ENCODE measurements at regions not wholly inside any gene's neighbourhood (a gene's known extent, or its start where the extent isn't known, plus 50 kb on each side); places are given as distances from the start of the nearest gene placed in this dataset.

GRCh38 chr5:2688586-2688985 is 62.9 kb downstream of the IRX2 start:
- Histone ChIP-seq H3K9ac (no peak overlapping the region), H4K20me1 (ENCODE audit: insufficient read depth) (no peaks in the 10 kb centered on the region), H3K4me3 (IDR thresholded peaks at IDR 0.05; ENCODE audit: insufficient read depth, low read depth, low read length) (no peak overlapping the region), H3K36me3 (ENCODE audit: insufficient read depth) (no peaks in the 10 kb centered on the region), H3K4me1 (ENCODE audit: low read depth, poor library complexity, severe bottlenecking) (no peaks in the 10 kb centered on the region), H3K79me2 (ENCODE audit: insufficient read depth, low read depth) (no peaks in the 10 kb centered on the region), H3K4me2 (no peak overlapping the region), H2AFZ (ENCODE audit: low read depth) (no peak overlapping the region), H3K27me3 (ENCODE audit: insufficient read depth, low read depth) (no peaks in the 10 kb centered on the region), H3K27ac (no peak overlapping the region)
- TF ChIP-seq CTCF (conservative IDR thresholded peaks at IDR 0.05; ENCODE audit: low read depth, low read length) = no peak

- TF ChIP-seq CTCF (conservative IDR thresholded peaks at IDR 0.05; ENCODE audit: low read depth, low read length) = no peak
- Histone ChIP-seq H2AFZ (ENCODE audit: low read depth) (no peak overlapping the region), H4K20me1 (ENCODE audit: insufficient read depth) (no peaks in the 10 kb centered on the region), H3K9ac (no peak overlapping the region), H3K27me3 (ENCODE audit: insufficient read depth, low read depth) (no peaks in the 10 kb centered on the region), H3K79me2 (ENCODE audit: insufficient read depth, low read depth) (no peaks in the 10 kb centered on the region), H3K27ac (no peak overlapping the region), H3K36me3 (ENCODE audit: insufficient read depth) (no peaks in the 10 kb centered on the region), H3K4me2 (no peak overlapping the region), H3K4me1 (ENCODE audit: low read depth, poor library complexity, severe bottlenecking) (no peaks in the 10 kb centered on the region), H3K4me3 (IDR thresholded peaks at IDR 0.05; ENCODE audit: insufficient read depth, low read depth, low read length) (no peak overlapping the region)
Observed at GRCh38 chr5:2687746-2688145, 63.7 kb downstream of the IRX2 start.

DNA sequence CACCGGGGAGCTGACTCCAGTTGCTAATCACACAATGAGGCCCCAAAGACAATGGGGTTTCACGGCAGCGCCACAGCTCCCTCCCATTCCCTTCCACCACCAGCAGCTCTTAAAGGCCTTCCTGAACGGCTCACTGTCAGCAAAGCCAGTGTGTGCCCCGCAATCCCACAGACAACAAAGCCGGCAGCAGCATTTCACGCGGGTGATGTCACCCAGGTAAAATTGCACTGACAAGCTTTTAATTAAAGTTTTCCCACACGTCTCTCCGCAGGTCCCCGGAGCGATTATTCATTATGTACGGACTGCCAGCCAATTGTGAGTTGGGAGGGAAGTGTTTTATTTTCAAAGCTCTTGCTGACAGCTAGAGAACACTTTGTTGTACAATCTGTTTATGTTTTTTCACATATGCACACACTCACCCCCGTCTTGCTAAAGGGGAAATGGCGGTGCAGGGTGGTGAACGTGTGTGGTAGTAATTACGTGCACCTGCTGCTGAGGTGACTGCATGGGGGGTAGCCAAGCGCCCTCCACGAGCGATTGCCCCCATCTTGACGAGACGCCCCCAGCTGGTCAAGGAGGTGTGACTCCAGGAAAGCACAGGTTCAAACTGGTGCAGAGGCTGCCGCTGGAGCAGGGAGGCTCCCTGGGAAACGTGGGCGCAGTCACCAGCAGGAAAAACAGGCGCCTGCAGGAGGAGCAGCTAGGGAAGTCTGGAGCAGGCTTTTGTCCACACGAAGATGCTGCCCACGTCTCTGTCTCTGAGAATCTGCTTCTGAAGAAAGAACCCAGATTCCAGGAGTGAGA is 65.0 kb downstream of the IRX2 start:
- H3K9ac ChIP-seq = no peak overlapping the region
- TF ChIP-seq CTCF (conservative IDR thresholded peaks at IDR 0.05; ENCODE audit: low read depth, low read length) = no peak
- H3K79me2 ChIP-seq (ENCODE audit: insufficient read depth, low read depth) = no peaks in the 10 kb centered on the region
- no peaks in the 10 kb centered on the region for H3K27me3 ChIP-seq (ENCODE audit: insufficient read depth, low read depth)
- H3K4me1 ChIP-seq (ENCODE audit: low read depth, poor library complexity, severe bottlenecking) = no peaks in the 10 kb centered on the region
- no peak overlapping the region for H3K4me3 ChIP-seq (IDR thresholded peaks at IDR 0.05; ENCODE audit: insufficient read depth, low read depth, low read length)
- no peak overlapping the region for H2AFZ ChIP-seq (ENCODE audit: low read depth)
- H4K20me1 ChIP-seq (ENCODE audit: insufficient read depth) = no peaks in the 10 kb centered on the region
- no peaks in the 10 kb centered on the region for H3K36me3 ChIP-seq (ENCODE audit: insufficient read depth)
- H3K27ac ChIP-seq = no peak overlapping the region
- H3K4me2 ChIP-seq = no peak overlapping the region

DNA sequence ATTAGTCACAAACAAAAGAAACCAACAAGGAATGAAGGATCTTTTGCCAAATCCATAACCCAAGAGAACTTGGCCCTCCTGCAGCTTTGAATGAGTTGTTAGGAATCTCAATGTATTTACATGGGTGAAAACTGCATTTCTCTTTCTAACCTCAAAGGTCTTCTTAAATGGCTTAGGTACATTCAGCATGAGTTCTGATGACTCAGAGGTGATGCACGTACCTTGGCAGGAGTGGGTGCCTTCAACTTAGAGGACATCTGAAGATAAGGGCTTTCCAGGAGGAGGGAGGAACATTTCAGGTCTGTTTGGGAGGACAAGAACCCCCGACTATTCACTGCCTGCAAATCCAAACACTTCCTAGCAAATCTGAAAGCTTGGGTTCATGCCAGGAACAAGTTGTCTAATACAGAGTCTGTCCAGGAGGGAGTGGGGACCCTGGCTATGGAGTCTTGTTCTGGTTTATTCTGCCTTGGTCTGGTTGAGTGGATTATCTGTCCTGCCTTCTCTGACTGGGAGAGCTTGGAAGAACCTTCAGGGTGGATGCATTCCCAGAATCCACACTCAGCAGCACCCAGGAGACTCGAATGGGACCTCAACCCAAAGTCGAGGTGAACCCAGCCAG is 65.7 kb downstream of the IRX2 start:
- Histone ChIP-seq H2AFZ (ENCODE audit: low read depth) (no peak overlapping the region), H3K27me3 (ENCODE audit: insufficient read depth, low read depth) (no peaks in the 10 kb centered on the region), H3K27ac (no peak overlapping the region), H3K4me3 (IDR thresholded peaks at IDR 0.05; ENCODE audit: insufficient read depth, low read depth, low read length) (no peak overlapping the region), H3K4me2 (no peak overlapping the region), H3K9ac (no peak overlapping the region), H4K20me1 (ENCODE audit: insufficient read depth) (no peaks in the 10 kb centered on the region), H3K36me3 (ENCODE audit: insufficient read depth) (no peaks in the 10 kb centered on the region), H3K4me1 (ENCODE audit: low read depth, poor library complexity, severe bottlenecking) (peaks cover 6% of the 10 kb centered on the region), H3K79me2 (ENCODE audit: insufficient read depth, low read depth) (no peaks in the 10 kb centered on the region)
- no peak for TF ChIP-seq CTCF (conservative IDR thresholded peaks at IDR 0.05; ENCODE audit: low read depth, low read length)

Data from KMS-11 (cell line).